22Rv1 (cell line): ENCODE measurements at regions not wholly inside any gene's neighbourhood (a gene's known extent, or its start where the extent isn't known, plus 50 kb on each side); places are given as distances from the start of the nearest gene placed in this dataset.

Source experiments
- H3K27ac ChIP-seq: fragments of 450-650 bp; 2 replicates; pipeline ENCODE4 v1.5.1; 2017
- CTCF ChIP-seq: fragments of 450-650 bp; IDR thresholded peaks from 2 replicates; pipeline ENCODE4 v1.5.1; 2017; ENCODE audit warnings: mild to moderate bottlenecking
- ZFX ChIP-seq: fragments of 450-650 bp; IDR thresholded peaks from 2 replicates; pipeline ENCODE4 v1.6.1; 2017; ENCODE audit warnings: antibody characterized with exemption, borderline replicate concordance

GRCh38 chr12:30840715-30841114 lies 85.8 kb upstream of the TSPAN11 start:
- H3K27ac ChIP-seq = no peak overlapping the region
- no peak for TF ChIP-seq ZFX
- no peak for TF ChIP-seq CTCF

GRCh38 chr12:30839643-30840220 lies 85.0 kb upstream of the CAPRIN2 start:
- no peak overlapping the region for H3K27ac ChIP-seq

GRCh38 chr12:30837595-30837994 lies 82.8 kb upstream of the CAPRIN2 start:
- TF ChIP-seq CTCF (peak; percentile 28), ZFX (no peak)
- H3K27ac ChIP-seq = no peak overlapping the region

More at GRCh38 chr12:30839643-30840220, 85.0 kb upstream of the CAPRIN2 start:
- TF ChIP-seq CTCF (no peak), ZFX (no peak)

GRCh38 chr12:30836656-30837445 lies 82.1 kb upstream of the CAPRIN2 start:
- H3K27ac ChIP-seq = no peak overlapping the region
- TF ChIP-seq ZFX (no peak), CTCF (no peak)

GRCh38 chr12:30835216-30835615 lies 80.5 kb upstream of the CAPRIN2 start:
- TF ChIP-seq CTCF (no peak), ZFX (no peak)
- H3K27ac ChIP-seq = no peak overlapping the region

GRCh38 chr12:30830751-30831150 lies 76.0 kb upstream of the CAPRIN2 start:
- no peak for TF ChIP-seq CTCF
- TF ChIP-seq ZFX = no peak
- H3K27ac ChIP-seq = no peak overlapping the region

GRCh38 chr12:30829876-30830275 lies 75.1 kb upstream of the CAPRIN2 start:
- no peak overlapping the region for H3K27ac ChIP-seq
- TF ChIP-seq ZFX (no peak), CTCF (no peak)
